ENCODE measurements at regions not wholly inside any gene's neighbourhood (a gene's known extent, or its start where the extent isn't known, plus 50 kb on each side); places are given as distances from the start of the nearest gene placed in this dataset.

GRCh38 chr5:155366096-155366495, 352.5 kb downstream of the KIF4B start:
- no peaks in the 10 kb centered on the region for H3K36me3 Mint-ChIP-seq
- H3K27me3 Mint-ChIP-seq = no peaks in the 10 kb centered on the region
- no peak overlapping the region for H3K4me3 Mint-ChIP-seq
- H3K9me3 Mint-ChIP-seq = peaks cover 6% of the 10 kb centered on the region
- no peaks in the 10 kb centered on the region for H3K4me1 Mint-ChIP-seq
- no peak overlapping the region for H3K27ac Mint-ChIP-seq

- Mint-ChIP-seq H3K4me1 (no peaks in the 10 kb centered on the region), H3K9me3 (peaks cover 6% of the 10 kb centered on the region), H3K27me3 (no peaks in the 10 kb centered on the region), H3K4me3 (no peak overlapping the region), H3K27ac (no peak overlapping the region), H3K36me3 (no peaks in the 10 kb centered on the region)
Measured at GRCh38 chr5:155367841-155368240, 354.3 kb downstream of the KIF4B start.

GRCh38 chr5:155368490-155368889, 354.9 kb downstream of the KIF4B start:
- Mint-ChIP-seq H3K4me1 (no peaks in the 10 kb centered on the region), H3K27ac (no peak overlapping the region), H3K9me3 (peaks cover 6% of the 10 kb centered on the region), H3K27me3 (no peaks in the 10 kb centered on the region), H3K36me3 (no peaks in the 10 kb centered on the region), H3K4me3 (no peak overlapping the region)

- H3K27me3 Mint-ChIP-seq = peaks cover 1% of the 10 kb centered on the region
- no peaks in the 10 kb centered on the region for H3K36me3 Mint-ChIP-seq
- no peak overlapping the region for H3K4me3 Mint-ChIP-seq
- H3K9me3 Mint-ChIP-seq = peaks cover 5% of the 10 kb centered on the region
- H3K4me1 Mint-ChIP-seq = no peaks in the 10 kb centered on the region
- no peak overlapping the region for H3K27ac Mint-ChIP-seq
Measured at GRCh38 chr5:155380480-155380879, 366.9 kb downstream of the KIF4B start.

GRCh38 chr5:155381654-155382053, 368.1 kb downstream of the KIF4B start:
- Mint-ChIP-seq H3K4me1 (no peaks in the 10 kb centered on the region), H3K4me3 (no peak overlapping the region), H3K27ac (no peak overlapping the region), H3K9me3 (peaks cover 5% of the 10 kb centered on the region), H3K36me3 (no peaks in the 10 kb centered on the region), H3K27me3 (peaks cover 1% of the 10 kb centered on the region)

GRCh38 chr5:155389498-155389897, 375.9 kb downstream of the KIF4B start:
- Mint-ChIP-seq H3K4me1 (no peaks in the 10 kb centered on the region), H3K27ac (no peak overlapping the region), H3K36me3 (no peaks in the 10 kb centered on the region), H3K9me3 (peaks cover 1% of the 10 kb centered on the region), H3K4me3 (no peak overlapping the region), H3K27me3 (peaks cover 2% of the 10 kb centered on the region)

- H3K9me3 Mint-ChIP-seq = no peaks in the 10 kb centered on the region
- H3K4me3 Mint-ChIP-seq = no peak overlapping the region
- no peak overlapping the region for H3K27ac Mint-ChIP-seq
- H3K27me3 Mint-ChIP-seq = no peaks in the 10 kb centered on the region
- no peaks in the 10 kb centered on the region for H3K36me3 Mint-ChIP-seq
- H3K4me1 Mint-ChIP-seq = no peaks in the 10 kb centered on the region
Measured at GRCh38 chr5:155394727-155395126, 381.2 kb downstream of the KIF4B start.

GRCh38 chr5:155402927-155403640, 389.5 kb downstream of the KIF4B start:
- Mint-ChIP-seq H3K27me3 (peaks cover 1% of the 10 kb centered on the region), H3K9me3 (peaks cover 20% of the 10 kb centered on the region), H3K27ac (no peak overlapping the region), H3K4me1 (no peaks in the 10 kb centered on the region), H3K36me3 (no peaks in the 10 kb centered on the region), H3K4me3 (no peak overlapping the region)

GRCh38 chr5:155406815-155407214, 393.3 kb downstream of the KIF4B start:
- peaks cover 20% of the 10 kb centered on the region for H3K9me3 Mint-ChIP-seq
- H3K36me3 Mint-ChIP-seq = no peaks in the 10 kb centered on the region
- peaks cover 1% of the 10 kb centered on the region for H3K27me3 Mint-ChIP-seq
- H3K27ac Mint-ChIP-seq = no peak overlapping the region
- no peaks in the 10 kb centered on the region for H3K4me1 Mint-ChIP-seq
- H3K4me3 Mint-ChIP-seq = no peak overlapping the region

GRCh38 chr5:155408465-155408864, 394.9 kb downstream of the KIF4B start:
- Mint-ChIP-seq H3K9me3 (peaks cover 20% of the 10 kb centered on the region), H3K4me1 (no peaks in the 10 kb centered on the region), H3K4me3 (no peak overlapping the region), H3K27ac (no peak overlapping the region), H3K36me3 (no peaks in the 10 kb centered on the region), H3K27me3 (no peaks in the 10 kb centered on the region)

GRCh38 chr5:155416765-155417164, 403.2 kb downstream of the KIF4B start:
- Mint-ChIP-seq H3K27ac (no peak overlapping the region), H3K27me3 (peaks cover 2% of the 10 kb centered on the region), H3K4me3 (no peak overlapping the region), H3K9me3 (no peaks in the 10 kb centered on the region), H3K36me3 (no peaks in the 10 kb centered on the region), H3K4me1 (no peaks in the 10 kb centered on the region)

GRCh38 chr5:155418960-155419579, 405.5 kb downstream of the KIF4B start:
- H3K27me3 Mint-ChIP-seq = peaks cover 2% of the 10 kb centered on the region
- H3K4me3 Mint-ChIP-seq = no peak overlapping the region
- no peaks in the 10 kb centered on the region for H3K4me1 Mint-ChIP-seq
- no peak overlapping the region for H3K27ac Mint-ChIP-seq
- no peaks in the 10 kb centered on the region for H3K9me3 Mint-ChIP-seq
- H3K36me3 Mint-ChIP-seq = no peaks in the 10 kb centered on the region

- no peak overlapping the region for H3K27ac Mint-ChIP-seq
- no peaks in the 10 kb centered on the region for H3K27me3 Mint-ChIP-seq
- no peaks in the 10 kb centered on the region for H3K36me3 Mint-ChIP-seq
- no peaks in the 10 kb centered on the region for H3K4me1 Mint-ChIP-seq
- no peak overlapping the region for H3K4me3 Mint-ChIP-seq
- no peaks in the 10 kb centered on the region for H3K9me3 Mint-ChIP-seq
Measured at GRCh38 chr5:155430192-155430591, 416.6 kb downstream of the KIF4B start.

GRCh38 chr5:155434267-155434666, 420.7 kb downstream of the KIF4B start:
- Mint-ChIP-seq H3K36me3 (no peaks in the 10 kb centered on the region), H3K27ac (no peak overlapping the region), H3K27me3 (no peaks in the 10 kb centered on the region), H3K9me3 (peaks cover 13% of the 10 kb centered on the region), H3K4me3 (no peak overlapping the region), H3K4me1 (no peaks in the 10 kb centered on the region)

- Mint-ChIP-seq H3K36me3 (no peaks in the 10 kb centered on the region), H3K4me1 (no peaks in the 10 kb centered on the region), H3K27me3 (no peaks in the 10 kb centered on the region), H3K27ac (no peak overlapping the region), H3K9me3 (peaks cover 13% of the 10 kb centered on the region), H3K4me3 (no peak overlapping the region)
Measured at GRCh38 chr5:155434681-155435080, 421.1 kb downstream of the KIF4B start.

- Mint-ChIP-seq H3K9me3 (peaks cover 7% of the 10 kb centered on the region), H3K27me3 (no peaks in the 10 kb centered on the region), H3K4me1 (no peaks in the 10 kb centered on the region), H3K36me3 (no peaks in the 10 kb centered on the region), H3K27ac (no peak overlapping the region), H3K4me3 (no peak overlapping the region)
Measured at GRCh38 chr5:155441849-155442248, 428.3 kb downstream of the KIF4B start.

- H3K9me3 Mint-ChIP-seq = peaks cover 25% of the 10 kb centered on the region
- peaks cover 2% of the 10 kb centered on the region for H3K27me3 Mint-ChIP-seq
- no peaks in the 10 kb centered on the region for H3K4me1 Mint-ChIP-seq
Measured at GRCh38 chr5:155451106-155451505, 437.6 kb downstream of the KIF4B start.

More at GRCh38 chr5:155451106-155451505, 437.6 kb downstream of the KIF4B start:
- H3K36me3 Mint-ChIP-seq = no peaks in the 10 kb centered on the region
- H3K4me3 Mint-ChIP-seq = no peak overlapping the region
- H3K27ac Mint-ChIP-seq = no peak overlapping the region

Data from activated naive CD4-positive, alpha-beta T cell treated with anti-CD3 and anti-CD28 coated beads, Interleukin-2, amount 50 U/mL, for 24 hours (primary cell).